GM23338 (cell line): ENCODE measurements at regions not wholly inside any gene's neighbourhood (a gene's known extent, or its start where the extent isn't known, plus 50 kb on each side); places are given as distances from the start of the nearest gene placed in this dataset.

Experiments
- ATAC-seq: fragments of 200-7000 bp; cut with Tn5 transposase; 3 replicates; pipeline ENCODE4 v1.9.1; 2020
- DNase-seq: peaks from one replicate; pipeline ENCODE4 v3.0.0-alpha.2; 2015; ENCODE audit warnings: low spot score
- H2AFZ ChIP-seq: fragments of 200-600 bp; sonication (generic); 2 replicates; pipeline ENCODE4 v1.8.0; 2016; ENCODE audit warnings: antibody characterized with exemption, mild to moderate bottlenecking, moderate library complexity
- H3F3A ChIP-seq: fragments of 200-600 bp; sonication (generic); replicated peaks from 2 replicates; pipeline ENCODE4 v1.8.0; 2017; ENCODE audit warnings: antibody characterized with exemption, mixed run types, low read depth
- H3K27ac ChIP-seq: fragments of 200-600 bp; sonication (generic); 2 replicates; pipeline ENCODE4 v1.6.1; 2016; ENCODE audit warnings: low read depth
- H3K27me3 ChIP-seq: fragments of 200-600 bp; sonication (generic); 2 replicates; pipeline ENCODE4 v1.8.0; 2016; ENCODE audit warnings: mild to moderate bottlenecking, mixed run types, moderate library complexity; ENCODE audit not compliant: insufficient read depth
- H3K36me3 ChIP-seq: fragments of 200-600 bp; sonication (generic); 2 replicates; pipeline ENCODE4 v1.8.0; 2016; ENCODE audit warnings: mild to moderate bottlenecking; ENCODE audit not compliant: insufficient read depth
- H3K4me1 ChIP-seq: fragments of 200-600 bp; sonication (generic); 2 replicates; pipeline ENCODE4 v1.8.0; 2016; ENCODE audit warnings: mild to moderate bottlenecking, moderate library complexity; ENCODE audit not compliant: insufficient read depth
- H3K4me2 ChIP-seq: fragments of 200-600 bp; sonication (generic); 2 replicates; pipeline ENCODE4 v1.7.1; 2017; ENCODE audit warnings: mixed run types
- H3K4me3 ChIP-seq: fragments of 200-600 bp; sonication (generic); 2 replicates; pipeline ENCODE4 v1.6.1; 2016; ENCODE audit warnings: mixed run types
- H3K79me2 ChIP-seq: fragments of 200-600 bp; sonication (generic); replicated peaks from 2 replicates; pipeline ENCODE4 v1.8.0; 2017; ENCODE audit warnings: mild to moderate bottlenecking; ENCODE audit not compliant: insufficient read depth
- H3K9me2 ChIP-seq: fragments of 200-600 bp; sonication (generic); 2 replicates; pipeline ENCODE4 v1.8.0; 2017; ENCODE audit not compliant: insufficient read depth
- H4K20me1 ChIP-seq: fragments of 200-600 bp; sonication (generic); replicated peaks from 2 replicates; pipeline ENCODE4 v1.8.0; 2017; ENCODE audit warnings: mild to moderate bottlenecking; ENCODE audit not compliant: insufficient read depth
- H3K27ac Mint-ChIP-seq: 2 replicates; pipeline ENCODE4 v1.8.0; 2020; ENCODE audit warnings: inconsistent platforms, mild to moderate bottlenecking, moderate library complexity, mixed read lengths
- H3K27me3 Mint-ChIP-seq: 3 replicates; pipeline ENCODE4 v1.8.0; 2022; ENCODE audit warnings: low read depth, mild to moderate bottlenecking, moderate library complexity, mixed read lengths, inconsistent platforms; ENCODE audit not compliant: insufficient read depth, poor library complexity
- H3K36me3 Mint-ChIP-seq: 3 replicates; pipeline ENCODE4 v1.8.0; 2021; ENCODE audit warnings: low read depth, mild to moderate bottlenecking, inconsistent platforms, moderate library complexity, mixed read lengths
- H3K4me1 Mint-ChIP-seq: 3 replicates; pipeline ENCODE4 v1.8.0; 2020; ENCODE audit warnings: mild to moderate bottlenecking, inconsistent platforms, mixed read lengths
- H3K4me3 Mint-ChIP-seq: 3 replicates; pipeline ENCODE4 v1.8.0; 2021; ENCODE audit warnings: moderate library complexity, mild to moderate bottlenecking, inconsistent platforms, mixed read lengths
- H3K9me3 Mint-ChIP-seq: 3 replicates; pipeline ENCODE4 v1.8.0; 2020; ENCODE audit warnings: moderate library complexity, mild to moderate bottlenecking, inconsistent platforms, mixed read lengths
- CREB1 ChIP-seq: fragments of 250-450 bp; sonication (Bioruptor Pico); IDR thresholded peaks from 2 replicates; pipeline ENCODE4 v1.5.0; 2020; ENCODE audit warnings: low read depth, mild to moderate bottlenecking, moderate library complexity
- CTCF ChIP-seq, 2 experiments: fragments of 200-600 bp in 1 of 2; sonication (generic) in 1 of 2; conservative IDR thresholded peaks; 2 replicates each; pipeline versions ENCODE4 v1.5.1 to v1.6.1; 2016 to 2017; ENCODE audit warnings: antibody characterized with exemption in 2 of 2, low read depth in 2 of 2, mild to moderate bottlenecking in 2 of 2, moderate library complexity in 1 of 2
- ETS1 ChIP-seq: IDR thresholded peaks from 2 replicates; pipeline ENCODE4 v1.6.1; 2016; ENCODE audit warnings: antibody characterized with exemption
- EZH2 ChIP-seq: fragments of 200-600 bp; sonication (generic); IDR thresholded peaks from one replicate; pipeline ENCODE4 v1.8.0; 2017; ENCODE audit warnings: antibody characterized with exemption, mild to moderate bottlenecking, low read depth; ENCODE audit not compliant: unreplicated experiment
- EZH2phosphoT487 ChIP-seq: fragments of 200-600 bp; sonication (generic); IDR thresholded peaks from one replicate; pipeline ENCODE4 v1.8.1; 2018; ENCODE audit warnings: antibody characterized with exemption; ENCODE audit not compliant: unreplicated experiment
- JUNB ChIP-seq: IDR thresholded peaks from one replicate; pipeline ENCODE4 v1.6.1; 2016; ENCODE audit warnings: antibody characterized with exemption; ENCODE audit not compliant: unreplicated experiment
- NANOG ChIP-seq: IDR thresholded peaks from 2 replicates; pipeline ENCODE4 v1.6.1; 2016; ENCODE audit warnings: antibody characterized with exemption, borderline replicate concordance
- POLR2AphosphoS5 ChIP-seq: IDR thresholded peaks from 2 replicates; pipeline ENCODE4 v1.6.1; 2016; ENCODE audit warnings: antibody characterized with exemption, low read depth
- STAT1 ChIP-seq: IDR thresholded peaks from one replicate; pipeline ENCODE4 v1.6.1; 2016; ENCODE audit warnings: antibody characterized with exemption; ENCODE audit not compliant: unreplicated experiment
- ZNF114 ChIP-seq: fragments of 250-450 bp; sonication (Bioruptor Pico); IDR thresholded peaks from 2 replicates; pipeline ENCODE4 v1.5.0; 2020; ENCODE audit warnings: mild to moderate bottlenecking, moderate library complexity
- ZNF331 ChIP-seq: fragments of 250-450 bp; sonication (Bioruptor Pico); IDR thresholded peaks from 2 replicates; pipeline ENCODE4 v1.5.0; 2020; ENCODE audit warnings: low read depth, mild to moderate bottlenecking, moderate library complexity
- ZNF462 ChIP-seq: fragments of 250-450 bp; sonication (Bioruptor Pico); IDR thresholded peaks from 2 replicates; pipeline ENCODE4 v1.5.0; 2020; ENCODE audit warnings: mild to moderate bottlenecking, moderate library complexity
- TF ChIP-seq, protein P1 (sequence below): IDR thresholded peaks from one replicate; pipeline ENCODE4 v1.6.1; 2018; ENCODE audit warnings: antibody characterized with exemption; ENCODE audit not compliant: unreplicated experiment

DNA sequence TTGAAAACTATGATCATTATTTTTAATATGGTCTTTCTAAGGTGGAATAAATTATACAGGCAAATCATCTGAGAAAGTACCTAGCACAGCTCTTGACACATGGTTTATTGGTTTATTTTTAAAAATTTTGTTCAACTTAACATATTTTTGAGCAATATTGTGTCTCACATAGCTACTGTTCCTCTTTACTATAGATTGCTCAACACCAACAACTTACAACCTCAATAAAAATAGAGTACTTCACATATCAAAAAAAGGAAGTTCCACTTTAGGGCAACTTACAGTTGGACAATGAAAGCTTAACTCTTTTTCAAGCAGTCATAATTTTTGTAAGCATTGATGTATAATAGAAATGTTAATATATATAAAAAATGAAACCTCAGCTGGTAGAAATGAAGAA lies 440.9 kb upstream of the UBE2E3 start:
- no peak overlapping the region for H2AFZ ChIP-seq
- H3K4me1 Mint-ChIP-seq: peaks cover 7% of the 10 kb centered on the region
- no peaks in the 10 kb centered on the region for H3K79me2 ChIP-seq
- no peak for DNase-seq
- no peaks in the 10 kb centered on the region for H4K20me1 ChIP-seq
- no peak overlapping the region for H3K27ac Mint-ChIP-seq
- H3K36me3 Mint-ChIP-seq: no peaks in the 10 kb centered on the region
- H3F3A ChIP-seq: no peaks in the 10 kb centered on the region
- ATAC-seq: no peak
- H3K9me2 ChIP-seq: 0 out of 2 replicates have a peak, but pooled peaks cover 4% of the 10 kb centered on the region
- H3K4me2 ChIP-seq: no peak overlapping the region
- H3K27me3 ChIP-seq: no peaks in the 10 kb centered on the region
- no peak overlapping the region for H3K4me3 ChIP-seq
- H3K4me3 Mint-ChIP-seq: no peak overlapping the region
- H3K9me3 Mint-ChIP-seq: no peaks in the 10 kb centered on the region
- peaks cover 1% of the 10 kb centered on the region for H3K27me3 Mint-ChIP-seq
- no peak overlapping the region for H3K27ac ChIP-seq
- H3K4me1 ChIP-seq: peaks cover 6% of the 10 kb centered on the region; the same call in 1 of the 2 replicates
- TF ChIP-seq ZNF114 (CRISPR knock-in tag) (no peak), POLR2AphosphoS5 (no peak), NANOG (no peak), ZNF331 (CRISPR knock-in tag) (no peak), ETS1 (no peak), STAT1 (no peak), EZH2 (no peak), EZH2phosphoT487 (no peak), ZNF462 (no peak), CREB1 (CRISPR knock-in tag) (no peak), CTCF (conservative IDR thresholded peaks at IDR 0.05; ENCODE audit: low read depth in 2 of 2) (no peak), JUNB (no peak)
- TF ChIP-seq, protein P1, sequence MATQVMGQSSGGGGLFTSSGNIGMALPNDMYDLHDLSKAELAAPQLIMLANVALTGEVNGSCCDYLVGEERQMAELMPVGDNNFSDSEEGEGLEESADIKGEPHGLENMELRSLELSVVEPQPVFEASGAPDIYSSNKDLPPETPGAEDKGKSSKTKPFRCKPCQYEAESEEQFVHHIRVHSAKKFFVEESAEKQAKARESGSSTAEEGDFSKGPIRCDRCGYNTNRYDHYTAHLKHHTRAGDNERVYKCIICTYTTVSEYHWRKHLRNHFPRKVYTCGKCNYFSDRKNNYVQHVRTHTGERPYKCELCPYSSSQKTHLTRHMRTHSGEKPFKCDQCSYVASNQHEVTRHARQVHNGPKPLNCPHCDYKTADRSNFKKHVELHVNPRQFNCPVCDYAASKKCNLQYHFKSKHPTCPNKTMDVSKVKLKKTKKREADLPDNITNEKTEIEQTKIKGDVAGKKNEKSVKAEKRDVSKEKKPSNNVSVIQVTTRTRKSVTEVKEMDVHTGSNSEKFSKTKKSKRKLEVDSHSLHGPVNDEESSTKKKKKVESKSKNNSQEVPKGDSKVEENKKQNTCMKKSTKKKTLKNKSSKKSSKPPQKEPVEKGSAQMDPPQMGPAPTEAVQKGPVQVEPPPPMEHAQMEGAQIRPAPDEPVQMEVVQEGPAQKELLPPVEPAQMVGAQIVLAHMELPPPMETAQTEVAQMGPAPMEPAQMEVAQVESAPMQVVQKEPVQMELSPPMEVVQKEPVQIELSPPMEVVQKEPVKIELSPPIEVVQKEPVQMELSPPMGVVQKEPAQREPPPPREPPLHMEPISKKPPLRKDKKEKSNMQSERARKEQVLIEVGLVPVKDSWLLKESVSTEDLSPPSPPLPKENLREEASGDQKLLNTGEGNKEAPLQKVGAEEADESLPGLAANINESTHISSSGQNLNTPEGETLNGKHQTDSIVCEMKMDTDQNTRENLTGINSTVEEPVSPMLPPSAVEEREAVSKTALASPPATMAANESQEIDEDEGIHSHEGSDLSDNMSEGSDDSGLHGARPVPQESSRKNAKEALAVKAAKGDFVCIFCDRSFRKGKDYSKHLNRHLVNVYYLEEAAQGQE: no peak
- no peaks in the 10 kb centered on the region for H3K36me3 ChIP-seq
